ENCODE measurements at regions not wholly inside any gene's neighbourhood (a gene's known extent, or its start where the extent isn't known, plus 50 kb on each side); places are given as distances from the start of the nearest gene placed in this dataset.

- Mint-ChIP-seq H3K27me3 (ENCODE audit: low read depth) (no peaks in the 10 kb centered on the region), H3K9me3 (peaks cover 13% of the 10 kb centered on the region), H3K4me1 (no peaks in the 10 kb centered on the region), H3K36me3 (ENCODE audit: low read depth) (no peaks in the 10 kb centered on the region), H3K4me3 (no peak overlapping the region), H3K27ac (no peak overlapping the region)
- TF ChIP-seq CTCF (IDR thresholded peaks at IDR 0.05; ENCODE audit: unreplicated experiment in 3 of 3), result no peak
Measured at GRCh38 chr1:104621221-104621620, 871.5 kb downstream of the AMY1C start.

GRCh38 chr1:104624538-104624937, 874.8 kb downstream of the AMY1C start:
- no peak overlapping the region for H3K27ac Mint-ChIP-seq
- no peak for TF ChIP-seq CTCF (IDR thresholded peaks at IDR 0.05; ENCODE audit: unreplicated experiment in 3 of 3)
- H3K4me1 Mint-ChIP-seq, result no peaks in the 10 kb centered on the region

GRCh38 chr1:104629589-104629988, 879.9 kb downstream of the AMY1C start:
- no peak overlapping the region for H3K27ac Mint-ChIP-seq
- H3K4me1 Mint-ChIP-seq, result no peaks in the 10 kb centered on the region
- H3K36me3 Mint-ChIP-seq (ENCODE audit: low read depth), result no peaks in the 10 kb centered on the region
- no peaks in the 10 kb centered on the region for H3K27me3 Mint-ChIP-seq (ENCODE audit: low read depth)
- no peak overlapping the region for H3K4me3 Mint-ChIP-seq
- H3K9me3 Mint-ChIP-seq, result no peaks in the 10 kb centered on the region
- no peak for TF ChIP-seq CTCF (IDR thresholded peaks at IDR 0.05; ENCODE audit: unreplicated experiment in 3 of 3)

More at GRCh38 chr1:104624538-104624937, 874.8 kb downstream of the AMY1C start:
- no peaks in the 10 kb centered on the region for H3K27me3 Mint-ChIP-seq (ENCODE audit: low read depth)
- H3K4me3 Mint-ChIP-seq, result no peak overlapping the region
- H3K9me3 Mint-ChIP-seq, result no peaks in the 10 kb centered on the region
- H3K36me3 Mint-ChIP-seq (ENCODE audit: low read depth), result no peaks in the 10 kb centered on the region

- no peaks in the 10 kb centered on the region for H3K27me3 Mint-ChIP-seq (ENCODE audit: low read depth)
- TF ChIP-seq CTCF (IDR thresholded peaks at IDR 0.05; ENCODE audit: unreplicated experiment in 3 of 3), result no peak
- H3K27ac Mint-ChIP-seq, result no peak overlapping the region
- no peaks in the 10 kb centered on the region for H3K4me1 Mint-ChIP-seq
- H3K9me3 Mint-ChIP-seq, result no peaks in the 10 kb centered on the region
- H3K36me3 Mint-ChIP-seq (ENCODE audit: low read depth), result no peaks in the 10 kb centered on the region
- H3K4me3 Mint-ChIP-seq, result no peak overlapping the region
Measured at GRCh38 chr1:104630567-104631149, 881.0 kb downstream of the AMY1C start.

GRCh38 chr1:104636581-104636980, 886.9 kb downstream of the AMY1C start:
- H3K27me3 Mint-ChIP-seq (ENCODE audit: low read depth), result no peaks in the 10 kb centered on the region
- no peak overlapping the region for H3K4me3 Mint-ChIP-seq
- no peak overlapping the region for H3K27ac Mint-ChIP-seq
- H3K36me3 Mint-ChIP-seq (ENCODE audit: low read depth), result no peaks in the 10 kb centered on the region
- no peaks in the 10 kb centered on the region for H3K4me1 Mint-ChIP-seq
- TF ChIP-seq CTCF (IDR thresholded peaks at IDR 0.05; ENCODE audit: unreplicated experiment in 3 of 3), result no peak
- no peaks in the 10 kb centered on the region for H3K9me3 Mint-ChIP-seq

GRCh38 chr1:104646233-104646632, 896.5 kb downstream of the AMY1C start:
- TF ChIP-seq CTCF (IDR thresholded peaks at IDR 0.05; ENCODE audit: unreplicated experiment in 3 of 3), result no peak
- Mint-ChIP-seq H3K36me3 (ENCODE audit: low read depth) (no peaks in the 10 kb centered on the region), H3K27ac (no peak overlapping the region), H3K4me1 (peaks cover 17% of the 10 kb centered on the region), H3K27me3 (ENCODE audit: low read depth) (no peaks in the 10 kb centered on the region), H3K9me3 (no peaks in the 10 kb centered on the region), H3K4me3 (no peak overlapping the region)
